ENCODE measurements at regions not wholly inside any gene's neighbourhood (a gene's known extent, or its start where the extent isn't known, plus 50 kb on each side); places are given as distances from the start of the nearest gene placed in this dataset.

DNA sequence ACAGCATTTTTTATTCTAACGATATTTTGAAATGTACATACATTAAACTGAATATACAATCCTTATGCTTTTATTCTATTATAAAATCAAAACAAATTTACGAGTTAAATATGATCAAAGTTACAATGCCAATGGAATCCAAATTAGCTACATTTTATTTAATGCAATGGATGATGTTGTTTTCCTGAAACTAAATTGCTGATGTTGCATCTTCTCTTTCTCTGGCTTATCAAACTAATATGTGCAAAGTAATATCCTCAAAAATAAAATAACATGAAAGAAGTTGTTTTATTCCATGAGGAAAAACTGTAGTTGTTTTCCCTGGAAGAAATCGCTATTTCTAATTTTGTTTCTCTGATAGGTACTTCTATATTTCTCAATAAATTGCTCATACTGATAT lies 106.8 kb downstream of the ASB9 start:
- TF ChIP-seq CTCF (IDR thresholded peaks at IDR 0.05; ENCODE audit: borderline replicate concordance, control extremely low read depth, extremely low read depth, insufficient read depth, missing control alignments): no peak
- DNase-seq (ENCODE audit: low spot score): no peak
- in situ Hi-C loops (cut with MboI; ENCODE audit: low sequenced_read_pairs, unreplicated experiment): no loop called here

GRCh38 chrX:15160558-15161095 lies 109.3 kb downstream of the ASB9 start:
- no peak for DNase-seq (ENCODE audit: low spot score)
- in situ Hi-C loops (cut with MboI; ENCODE audit: low sequenced_read_pairs, unreplicated experiment): no loop called here
- TF ChIP-seq CTCF (IDR thresholded peaks at IDR 0.05; ENCODE audit: borderline replicate concordance, control extremely low read depth, extremely low read depth, insufficient read depth, missing control alignments): no peak

GRCh38 chrX:15158736-15159406 lies 111.0 kb downstream of the ASB9 start:
- DNase-seq (ENCODE audit: low spot score): peak; percentile 17
- in situ Hi-C loops (cut with MboI; ENCODE audit: low sequenced_read_pairs, unreplicated experiment): no loop called here
- TF ChIP-seq CTCF (IDR thresholded peaks at IDR 0.05; ENCODE audit: borderline replicate concordance, control extremely low read depth, extremely low read depth, insufficient read depth, missing control alignments): no peak

DNA sequence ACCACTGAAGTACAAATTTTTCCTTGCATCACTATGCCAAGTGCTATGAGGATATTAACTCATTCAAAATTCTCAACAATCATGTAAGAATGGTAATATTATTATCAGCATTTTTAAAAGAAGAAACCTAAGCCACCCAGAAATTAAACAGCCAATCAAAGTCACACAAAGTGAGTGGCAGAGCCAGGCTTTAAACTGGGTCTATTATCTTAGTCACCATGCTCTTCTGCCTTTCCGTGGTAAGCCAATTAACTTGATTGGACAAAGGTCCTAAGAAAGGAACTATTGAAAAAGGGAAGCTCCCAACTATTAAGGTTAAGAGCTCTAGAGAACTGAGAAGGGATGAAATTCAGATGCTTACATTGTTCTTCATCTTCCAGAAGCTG lies 111.5 kb downstream of the ASB9 start:
- DNase-seq (ENCODE audit: low spot score): no peak
- TF ChIP-seq CTCF (IDR thresholded peaks at IDR 0.05; ENCODE audit: borderline replicate concordance, control extremely low read depth, extremely low read depth, insufficient read depth, missing control alignments): no peak
- in situ Hi-C loops (cut with MboI; ENCODE audit: low sequenced_read_pairs, unreplicated experiment): no loop called here

GRCh38 chrX:15157624-15158023 lies 112.3 kb downstream of the ASB9 start:
- DNase-seq (ENCODE audit: low spot score): no peak
- in situ Hi-C loops (cut with MboI; ENCODE audit: low sequenced_read_pairs, unreplicated experiment): no loop called here
- TF ChIP-seq CTCF (IDR thresholded peaks at IDR 0.05; ENCODE audit: borderline replicate concordance, control extremely low read depth, extremely low read depth, insufficient read depth, missing control alignments): no peak

GRCh38 chrX:15151267-15152186 lies 118.4 kb downstream of the ASB9 start:
- in situ Hi-C loops (cut with MboI; ENCODE audit: low sequenced_read_pairs, unreplicated experiment): no loop called here
- DNase-seq (ENCODE audit: low spot score): no peak
- no peak for TF ChIP-seq CTCF (IDR thresholded peaks at IDR 0.05; ENCODE audit: borderline replicate concordance, control extremely low read depth, extremely low read depth, insufficient read depth, missing control alignments)

Measured in GM13976 (cell line).